Stimulated activated naive CD8-positive, alpha-beta T cell treated with anti-CD3 and anti-CD28 coated beads, Interleukin-15, Interleukin-2, amounts not matched to agents 100 U/mL and 50 U/mL, for 24 hours (primary cell): ENCODE measurements at regions not wholly inside any gene's neighbourhood (a gene's known extent, or its start where the extent isn't known, plus 50 kb on each side); places are given as distances from the start of the nearest gene placed in this dataset.
"Not testable (repeated sequence)": the region's sequence is repeated elsewhere in the genome, so short reads cannot be mapped to it uniquely, and the experiment has no call there.

Experiments
- ATAC-seq: fragments of 150-1000 bp; cut with Tn5 transposase; one replicate; pipeline ENCODE4 v1.10.0; 2021
- DNase-seq: peaks from one replicate; pipeline ENCODE4 v3.0.0; 2021

- DNase-seq (peak; percentile 11), ATAC-seq (no peak)
Measured at GRCh38 chr7:119270045-119270464, 1002.9 kb upstream of the KCND2 start.

GRCh38 chr7:119270644-119271043 is 1002.3 kb upstream of the KCND2 start:
- ATAC-seq (no peak), DNase-seq (no peak)

GRCh38 chr7:119271147-119271779 is 1001.7 kb upstream of the KCND2 start:
- ATAC-seq: no peak
- DNase-seq: no peak

DNA sequence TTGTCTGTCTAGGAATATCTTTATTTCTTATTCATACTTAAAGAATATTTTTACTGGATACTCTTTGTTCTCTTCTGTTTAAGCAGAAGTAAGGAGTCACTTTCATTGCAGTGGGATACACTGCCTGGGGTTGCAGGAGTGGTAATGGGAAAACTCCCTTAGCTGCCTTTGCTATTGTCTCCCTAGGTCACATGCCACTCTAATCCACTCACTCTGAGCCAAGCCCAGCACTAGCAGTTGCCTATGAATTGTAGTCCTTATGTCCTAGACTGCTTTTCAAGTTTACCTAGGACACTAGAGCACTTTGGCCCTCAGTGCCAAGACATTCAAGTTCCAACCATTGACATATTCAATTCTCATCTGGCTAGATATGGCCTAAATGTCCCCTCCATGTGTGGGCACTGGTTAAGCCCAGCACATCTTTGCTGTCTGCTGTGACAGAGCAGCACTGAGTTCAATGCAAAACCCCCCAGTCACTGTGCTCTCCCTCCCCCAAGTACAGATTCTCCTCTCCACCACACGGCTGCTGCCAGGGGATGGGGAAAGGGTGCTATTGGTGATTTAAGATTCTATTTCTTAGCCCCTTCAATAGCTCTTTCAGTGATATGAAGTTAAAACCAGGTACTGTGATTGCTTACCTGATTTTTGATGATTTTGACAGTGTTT is 991.7 kb upstream of the KCND2 start:
- ATAC-seq (no peak), DNase-seq (no peak)

DNA sequence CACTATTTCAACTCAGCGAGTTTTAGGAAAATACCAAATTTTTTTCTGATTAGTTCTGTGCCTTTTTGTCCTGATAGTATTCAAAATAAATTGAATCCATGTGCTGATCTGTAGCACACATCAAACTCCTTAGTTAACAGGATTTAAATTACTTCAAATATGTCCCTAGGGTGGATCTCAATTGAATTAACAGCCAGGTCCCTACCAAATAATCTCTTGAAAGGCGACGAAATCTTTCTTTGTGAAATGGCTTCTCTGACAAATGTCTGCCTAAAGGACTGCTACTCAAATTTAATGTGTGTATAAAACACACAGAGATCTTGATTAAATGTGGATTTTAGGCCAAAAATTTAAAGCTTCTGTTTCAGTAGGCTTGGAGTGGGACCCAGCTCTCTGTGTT is 989.6 kb upstream of the KCND2 start:
- ATAC-seq (no peak), DNase-seq (no peak)

- no peak for ATAC-seq
Measured at GRCh38 chr7:119288416-119288815, 984.6 kb upstream of the KCND2 start.

GRCh38 chr7:119300341-119300740 is 972.6 kb upstream of the KCND2 start:
- not testable (repeated sequence) for ATAC-seq, DNase-seq

More at GRCh38 chr7:119288416-119288815, 984.6 kb upstream of the KCND2 start:
- DNase-seq: no peak

- ATAC-seq: no peak
- no peak for DNase-seq
Measured at GRCh38 chr7:119320316-119320715, 952.7 kb upstream of the KCND2 start.

- no peak for DNase-seq
- ATAC-seq: no peak
Measured at GRCh38 chr7:119329715-119330114, 943.3 kb upstream of the KCND2 start.

DNA sequence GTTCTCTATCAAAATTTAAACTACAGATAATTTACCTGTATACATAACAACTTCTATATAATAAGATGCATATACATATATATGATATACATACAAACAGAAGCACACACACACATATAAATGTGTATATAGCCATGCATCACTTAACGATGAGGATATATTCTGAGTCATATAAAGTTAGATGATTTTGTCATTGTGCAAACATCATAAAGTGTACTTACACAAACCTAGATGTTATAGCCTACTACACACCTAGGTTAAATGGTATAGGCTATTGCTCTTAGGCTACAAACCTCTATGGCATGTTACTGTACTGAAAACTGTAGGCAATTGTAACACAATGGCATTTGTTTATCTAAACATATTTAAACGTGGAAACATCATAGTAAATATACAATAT is 937.6 kb upstream of the KCND2 start:
- DNase-seq (no peak), ATAC-seq (no peak)

- DNase-seq (no peak), ATAC-seq (no peak)
Measured at GRCh38 chr7:119341822-119342221, 931.2 kb upstream of the KCND2 start.

DNA sequence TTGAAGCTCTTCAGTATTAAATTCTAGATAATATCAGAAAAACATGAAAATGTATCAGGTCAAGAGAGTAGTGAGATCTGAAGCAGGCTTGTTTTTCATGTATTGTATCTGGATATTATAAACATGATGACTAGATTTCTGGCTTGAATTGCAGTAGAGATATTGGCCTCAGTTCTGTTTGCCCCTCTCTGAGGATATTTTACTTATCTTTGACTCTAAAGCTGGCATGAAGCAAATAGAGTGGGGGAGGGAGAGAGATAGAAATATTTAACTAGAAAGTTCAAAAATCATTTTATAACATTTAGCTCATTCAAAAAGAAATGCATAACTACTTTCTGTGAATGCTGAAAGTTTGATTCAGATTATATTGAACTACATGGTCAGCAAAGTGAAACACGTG is 929.7 kb upstream of the KCND2 start:
- ATAC-seq (no peak), DNase-seq (no peak)

DNA sequence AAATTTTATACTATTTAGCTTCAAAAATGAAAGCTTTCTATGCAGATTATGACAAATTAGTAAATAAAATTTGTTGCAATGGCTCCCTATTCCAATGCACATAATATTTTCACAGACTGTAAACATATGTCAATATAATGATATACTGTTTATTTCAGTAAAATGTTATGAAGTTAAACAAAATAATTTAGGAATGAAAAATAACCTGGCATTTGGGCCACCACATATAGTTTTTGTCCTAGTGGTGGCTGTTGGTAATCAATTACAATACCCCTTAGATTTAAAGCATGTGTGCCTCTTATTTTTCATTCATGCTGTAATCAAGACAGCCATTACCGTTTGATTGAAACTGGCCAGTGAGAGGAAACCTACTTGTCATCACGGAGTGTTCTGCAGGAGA is 928.5 kb upstream of the KCND2 start:
- ATAC-seq (no peak), DNase-seq (no peak)

DNA sequence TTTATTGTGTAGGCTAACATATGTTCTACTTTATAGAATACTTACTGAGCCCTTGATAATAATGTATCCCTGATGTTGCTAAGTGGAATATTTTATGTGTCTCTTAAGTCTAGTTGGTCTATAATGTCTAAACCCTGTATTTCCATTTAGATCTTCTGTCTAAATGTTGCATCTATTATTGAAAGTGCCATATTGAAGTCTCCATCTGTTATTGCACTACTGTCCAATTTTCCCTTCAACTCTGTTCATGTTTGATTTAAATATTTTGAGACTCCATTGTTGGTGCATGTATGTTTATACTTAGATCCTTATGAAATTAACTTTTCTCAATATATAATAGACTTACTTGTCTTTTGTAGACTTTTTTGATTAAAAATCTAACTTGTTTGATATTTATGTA is 924.5 kb upstream of the KCND2 start:
- ATAC-seq (no peak), DNase-seq (no peak)

- DNase-seq: no peak
- ATAC-seq: no peak
Measured at GRCh38 chr7:119350334-119350733, 922.6 kb upstream of the KCND2 start.

DNA sequence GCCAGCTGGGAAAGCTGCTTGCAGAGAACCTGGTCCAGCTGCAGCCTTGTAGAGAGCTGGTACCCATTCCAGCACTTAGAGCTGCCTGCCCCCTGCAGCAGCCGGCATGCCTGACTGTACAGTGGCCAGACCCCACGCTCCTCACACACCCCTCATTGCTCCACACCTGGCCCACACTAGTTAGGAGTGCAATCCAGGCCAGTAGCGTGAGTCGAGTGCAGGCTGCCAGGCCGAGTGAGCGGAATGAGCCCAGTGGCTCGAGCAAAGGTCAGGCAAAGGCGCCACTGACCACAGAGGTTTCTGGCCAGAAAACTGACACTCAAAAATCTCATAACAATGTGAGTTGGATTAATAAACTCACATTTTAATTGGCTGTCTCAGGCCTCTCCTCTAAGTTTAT is 921.7 kb upstream of the KCND2 start:
- no peak for DNase-seq
- ATAC-seq: no peak

GRCh38 chr7:119374436-119374835 is 898.5 kb upstream of the KCND2 start:
- ATAC-seq (no peak), DNase-seq (no peak)

DNA sequence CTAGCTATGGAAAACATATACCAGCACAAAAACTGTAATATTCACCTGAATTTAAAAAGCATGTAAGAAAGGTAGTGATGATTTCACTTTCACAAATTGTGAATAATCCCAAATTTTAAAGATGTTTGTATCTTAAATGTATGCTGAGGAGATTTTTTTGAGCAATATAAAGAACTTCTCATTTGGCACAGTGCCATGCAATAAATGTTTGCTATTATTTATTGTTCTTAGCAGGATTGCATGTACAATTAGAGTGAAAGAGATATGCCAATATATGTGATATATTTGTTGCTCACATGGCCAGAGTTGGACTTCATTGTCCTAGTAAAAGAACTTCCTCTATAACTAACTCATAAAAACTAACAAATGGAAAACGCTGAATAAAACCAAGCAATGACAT is 895.1 kb upstream of the KCND2 start:
- no peak for DNase-seq
- no peak for ATAC-seq

- DNase-seq: no peak
- ATAC-seq: no peak
Measured at GRCh38 chr7:119382726-119383125, 890.2 kb upstream of the KCND2 start.

- DNase-seq: no peak
- no peak for ATAC-seq
Measured at GRCh38 chr7:119395024-119395423, 878.0 kb upstream of the KCND2 start.

- DNase-seq (no peak), ATAC-seq (no peak)
Measured at GRCh38 chr7:119397156-119397555, 875.8 kb upstream of the KCND2 start.

DNA sequence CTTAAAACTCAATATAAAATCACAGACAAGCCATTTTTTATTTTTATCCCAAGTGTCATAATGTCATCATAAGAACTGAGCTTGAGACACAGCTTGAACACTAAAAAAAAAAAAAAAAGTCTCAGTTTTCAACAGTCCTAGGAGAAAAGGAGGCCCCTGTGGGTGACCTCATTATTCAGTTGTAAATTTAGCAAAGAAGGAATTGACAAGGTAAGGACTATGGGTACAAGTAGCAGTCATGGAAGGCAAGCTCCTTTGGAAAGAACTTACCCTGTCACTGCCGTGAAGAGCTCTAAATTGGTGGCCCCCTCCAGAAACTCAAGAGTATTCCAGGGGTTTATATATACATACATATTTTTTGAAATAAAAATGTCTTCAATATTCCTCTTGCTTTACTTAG is 864.4 kb upstream of the KCND2 start:
- ATAC-seq: no peak
- no peak for DNase-seq

- DNase-seq (no peak), ATAC-seq (no peak)
Measured at GRCh38 chr7:119413314-119413805, 859.6 kb upstream of the KCND2 start.

- ATAC-seq (no peak), DNase-seq (no peak)
Measured at GRCh38 chr7:119415682-119416081, 857.3 kb upstream of the KCND2 start.
